ENCODE measurements at regions not wholly inside any gene's neighbourhood (a gene's known extent, or its start where the extent isn't known, plus 50 kb on each side); places are given as distances from the start of the nearest gene placed in this dataset.

DNA sequence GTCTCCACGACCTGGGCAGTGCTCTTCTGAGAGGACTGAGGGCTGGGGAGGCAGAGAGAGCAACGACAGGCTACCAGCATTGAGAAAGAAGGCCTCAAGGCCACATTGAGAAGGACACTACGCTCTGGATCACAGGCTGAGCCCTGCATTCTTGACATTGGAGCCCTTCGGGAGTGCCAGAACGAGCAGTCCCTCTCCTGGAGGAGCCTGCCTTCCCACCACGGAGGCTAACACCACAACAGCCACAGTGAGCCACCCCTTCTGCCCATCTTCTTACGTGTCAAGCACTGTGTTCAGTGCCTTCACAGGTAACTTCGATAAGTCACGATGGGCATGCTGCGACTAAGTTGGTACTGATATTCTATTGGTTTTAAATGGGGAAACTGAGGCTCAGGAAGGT, 267.8 kb downstream of the RPS24 start:
- DNase-seq: no peak

DNA sequence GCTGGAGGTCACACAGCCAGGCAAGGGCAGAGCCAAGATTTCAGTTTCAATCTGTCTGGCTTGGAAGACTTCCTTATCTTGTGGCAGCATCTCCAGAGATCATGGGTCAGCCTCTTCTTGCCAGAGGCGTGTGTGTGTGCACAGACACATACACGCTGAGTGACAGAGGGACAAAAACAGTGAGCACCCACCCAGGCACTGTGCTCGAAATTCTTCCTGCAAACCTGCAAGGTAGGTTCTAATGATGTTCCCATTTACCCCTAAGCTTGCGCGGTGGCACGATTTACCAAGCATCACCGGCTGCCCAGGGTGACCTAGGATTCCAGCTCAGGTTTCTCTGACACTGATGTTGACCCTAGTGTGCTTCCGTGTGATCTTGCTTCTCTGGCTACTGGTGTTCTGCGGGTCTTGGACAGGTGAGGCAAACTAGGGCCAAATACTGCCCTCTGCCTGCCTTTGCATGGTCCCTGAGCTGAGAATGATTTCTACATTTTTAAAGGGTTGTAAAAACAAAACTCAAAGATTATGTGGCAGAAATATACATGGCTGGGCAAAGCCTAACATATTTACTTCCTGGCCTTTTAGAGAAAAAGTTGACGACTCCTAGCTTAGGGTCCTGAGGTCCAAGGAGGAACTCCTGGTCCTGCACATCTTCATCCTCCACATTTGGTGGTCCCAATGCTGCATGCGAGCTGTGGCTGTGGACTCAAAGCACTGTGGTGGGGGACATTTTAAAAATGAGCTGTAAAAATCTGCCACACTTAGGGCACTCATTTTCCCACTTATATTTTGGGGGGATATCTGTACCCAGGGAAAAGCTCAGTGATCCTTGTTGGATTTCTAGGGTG, 268.5 kb downstream of the RPS24 start:
- no peak for DNase-seq

DNA sequence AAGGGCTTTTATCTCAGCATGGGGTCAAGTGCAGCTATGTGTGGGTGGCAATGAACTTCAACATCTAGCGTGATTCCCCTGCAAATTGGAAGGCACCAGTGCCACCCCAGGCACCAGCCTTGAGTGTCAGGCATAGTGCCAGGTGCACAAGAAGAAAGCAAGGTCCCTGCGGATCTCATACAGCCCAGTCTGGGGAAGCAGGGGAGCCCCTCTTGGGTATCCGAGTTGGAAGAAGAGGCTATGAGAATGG, 269.0 kb downstream of the RPS24 start:
- no peak for DNase-seq

DNA sequence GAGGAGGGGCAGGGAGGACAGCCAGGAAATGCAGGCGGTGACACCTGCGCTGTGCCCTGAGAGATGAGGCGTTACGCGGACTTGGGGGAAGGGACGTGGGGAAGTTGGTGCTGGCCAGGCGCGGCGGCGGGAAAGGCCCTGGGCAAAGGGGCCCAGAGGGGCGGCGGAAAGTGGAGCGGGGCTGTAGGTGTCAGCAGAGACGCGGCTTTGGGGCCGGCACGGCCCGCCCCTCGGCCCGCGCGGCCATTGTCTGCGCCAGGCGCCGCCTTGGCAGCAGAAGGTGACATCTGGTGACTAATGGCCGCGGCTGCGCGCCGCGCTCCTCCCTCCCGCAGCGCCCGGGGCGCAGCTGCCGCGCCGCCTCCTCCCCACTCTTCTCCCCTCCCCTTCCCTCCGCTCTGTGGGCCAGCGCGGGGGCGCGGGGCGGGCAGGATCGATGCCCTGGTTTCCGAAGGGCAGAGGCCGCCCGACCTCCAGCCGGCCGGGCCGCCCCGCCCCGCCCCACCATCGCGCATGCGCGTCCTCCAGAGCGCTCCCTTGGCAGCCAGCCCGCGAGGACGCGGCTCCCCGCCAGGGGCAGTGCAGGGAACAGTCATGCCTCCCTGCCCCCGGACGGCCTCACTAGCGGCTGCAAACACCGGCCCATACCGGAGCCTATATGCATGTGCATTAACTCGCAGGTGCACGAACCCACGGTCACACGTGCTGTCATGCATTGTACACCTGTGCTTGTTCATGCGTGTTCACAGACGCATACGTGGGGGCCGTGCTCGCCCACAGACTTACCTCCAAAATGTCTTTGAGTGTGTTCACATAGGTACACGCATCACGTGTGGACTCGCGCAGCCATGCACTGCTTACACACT, 269.6 kb downstream of the RPS24 start:
- DNase-seq: peak; percentile 40

DNA sequence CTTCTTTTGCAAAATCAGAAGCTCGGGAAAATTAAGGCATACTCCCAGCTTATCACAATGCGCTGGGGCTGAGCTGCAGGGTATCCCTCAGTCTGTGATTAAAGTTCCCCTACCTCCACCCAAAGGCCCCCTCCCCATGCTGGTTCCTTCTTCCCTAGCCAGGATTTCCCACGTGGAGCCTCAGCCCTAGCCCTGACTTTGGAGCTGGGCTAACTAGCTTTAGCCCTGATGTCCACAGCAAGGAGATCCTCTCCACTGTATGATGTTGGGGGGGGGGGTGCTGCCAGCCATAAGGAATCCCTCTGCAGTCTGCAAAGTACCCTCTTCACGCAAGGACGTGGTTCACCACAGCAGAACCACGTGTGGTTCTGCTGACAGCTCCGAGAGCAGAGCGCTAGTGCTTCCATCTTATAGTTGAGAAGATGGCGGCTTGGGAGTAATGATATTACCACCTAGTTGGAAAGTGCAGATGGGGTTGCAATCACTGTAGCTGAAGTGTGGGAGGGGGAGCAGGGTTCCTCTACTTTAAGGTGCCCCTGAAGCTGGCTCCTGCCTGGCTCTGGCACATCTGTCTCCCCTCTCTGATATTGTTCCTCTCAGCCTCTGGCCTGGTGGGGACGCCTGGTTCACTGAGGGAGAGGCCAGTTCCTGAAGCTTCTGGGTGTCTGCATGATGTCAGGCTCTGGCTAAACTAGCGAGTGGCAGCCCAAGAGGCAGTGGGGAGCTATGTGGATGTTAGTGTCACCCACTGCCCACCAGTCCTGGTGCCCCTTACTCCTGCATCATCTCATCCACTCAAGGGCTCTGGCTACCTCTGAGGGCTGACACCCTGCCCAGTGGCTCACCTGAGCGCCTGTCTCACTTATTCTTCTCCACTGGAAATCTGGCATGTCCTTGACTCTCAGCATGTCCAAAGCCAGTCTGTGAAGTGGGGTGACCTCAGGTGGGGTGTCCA, 270.7 kb downstream of the RPS24 start:
- no peak for DNase-seq

DNA sequence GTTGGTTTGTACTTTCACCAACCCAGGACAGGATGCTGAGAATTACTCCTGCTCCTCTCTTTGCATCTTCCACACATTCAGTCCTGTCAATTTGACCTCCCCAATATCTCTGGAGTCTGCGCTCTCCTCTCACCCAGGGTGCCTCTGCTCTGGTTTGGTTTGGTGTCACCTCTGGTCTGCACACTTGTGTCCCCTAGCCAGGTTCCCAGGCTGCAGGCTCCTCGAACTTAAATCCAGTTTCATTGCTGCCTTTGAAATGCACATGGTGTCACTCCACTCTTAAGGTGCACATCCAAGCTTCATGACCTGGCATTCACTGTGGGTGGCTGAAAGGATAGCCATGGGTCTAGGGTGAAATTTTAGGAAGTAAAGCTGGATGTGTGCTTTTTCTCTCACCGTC, 271.6 kb downstream of the RPS24 start:
- DNase-seq: no peak

DNA sequence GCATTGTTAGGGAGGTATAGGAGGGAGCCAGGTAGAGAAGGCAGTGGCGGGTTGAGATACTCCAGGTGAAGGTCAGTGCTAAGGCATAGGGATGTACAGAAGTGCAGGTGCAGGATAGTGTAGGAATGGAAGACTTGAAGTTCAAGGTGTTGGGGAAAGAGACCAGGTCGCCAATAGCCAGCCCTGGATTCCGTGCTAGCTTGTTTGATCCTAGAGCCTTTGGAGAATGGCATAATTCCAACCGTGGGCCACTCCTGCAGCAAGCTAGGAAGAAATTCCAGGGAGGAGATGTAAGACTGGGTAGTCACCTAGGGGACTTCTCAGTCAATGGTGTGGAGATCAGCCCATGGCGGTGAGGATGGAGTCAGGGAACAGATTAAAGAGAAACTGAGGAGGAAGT, 272.7 kb downstream of the RPS24 start:
- DNase-seq: no peak

DNA sequence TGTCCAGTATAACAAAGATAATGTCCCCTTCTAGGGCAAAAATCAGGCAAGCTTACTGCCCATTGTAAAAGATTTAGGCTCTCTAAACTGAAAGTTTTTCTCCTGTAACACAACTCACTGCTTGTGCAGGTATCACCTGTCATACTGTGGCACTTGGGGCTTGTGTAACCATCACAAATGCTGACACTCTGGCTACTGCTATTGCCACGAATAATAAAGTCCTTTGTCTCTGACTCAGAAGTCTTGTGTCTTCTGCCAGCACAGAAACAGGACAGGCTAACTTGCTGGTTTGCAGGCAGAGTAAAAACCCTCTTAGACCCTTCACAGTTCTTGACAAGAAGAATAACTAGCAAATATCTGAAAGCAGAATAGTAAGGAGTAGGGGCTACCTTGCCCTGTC, 273.9 kb downstream of the RPS24 start:
- no peak for DNase-seq

DNA sequence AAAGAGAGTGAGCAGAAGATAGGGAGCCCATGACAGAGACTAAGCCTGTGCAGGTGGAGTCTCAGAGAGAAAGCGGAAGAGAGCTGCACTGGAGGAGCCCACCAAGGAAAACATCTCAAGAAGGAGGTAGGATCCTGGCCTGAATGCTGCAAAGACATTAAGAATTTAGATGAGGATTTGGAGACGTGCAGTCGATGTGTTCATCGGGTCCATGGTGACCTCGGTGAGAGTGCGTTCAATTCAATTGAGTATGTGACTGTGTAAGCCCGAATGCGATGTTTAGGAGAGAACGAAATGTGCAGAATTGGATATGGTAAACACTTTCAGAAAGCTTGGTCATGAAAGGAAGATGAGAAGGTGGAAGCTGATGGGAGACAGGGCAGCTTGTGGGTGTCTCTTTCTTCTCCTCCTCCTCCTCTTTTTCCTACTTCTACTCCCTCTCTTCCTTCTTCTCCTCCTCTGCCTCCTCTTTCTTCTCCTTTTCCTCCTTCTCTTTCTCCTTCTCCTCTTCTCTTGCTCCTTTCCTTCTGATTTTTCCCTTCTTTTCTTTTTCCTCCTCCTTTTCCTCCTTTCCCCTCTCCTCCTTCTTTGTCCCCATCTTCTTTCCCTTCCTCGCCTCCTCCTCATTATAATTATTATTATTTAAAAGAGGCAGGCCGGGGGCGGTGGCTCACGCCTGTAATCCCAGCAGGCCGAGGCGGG, 276.0 kb downstream of the RPS24 start:
- DNase-seq: no peak

DNA sequence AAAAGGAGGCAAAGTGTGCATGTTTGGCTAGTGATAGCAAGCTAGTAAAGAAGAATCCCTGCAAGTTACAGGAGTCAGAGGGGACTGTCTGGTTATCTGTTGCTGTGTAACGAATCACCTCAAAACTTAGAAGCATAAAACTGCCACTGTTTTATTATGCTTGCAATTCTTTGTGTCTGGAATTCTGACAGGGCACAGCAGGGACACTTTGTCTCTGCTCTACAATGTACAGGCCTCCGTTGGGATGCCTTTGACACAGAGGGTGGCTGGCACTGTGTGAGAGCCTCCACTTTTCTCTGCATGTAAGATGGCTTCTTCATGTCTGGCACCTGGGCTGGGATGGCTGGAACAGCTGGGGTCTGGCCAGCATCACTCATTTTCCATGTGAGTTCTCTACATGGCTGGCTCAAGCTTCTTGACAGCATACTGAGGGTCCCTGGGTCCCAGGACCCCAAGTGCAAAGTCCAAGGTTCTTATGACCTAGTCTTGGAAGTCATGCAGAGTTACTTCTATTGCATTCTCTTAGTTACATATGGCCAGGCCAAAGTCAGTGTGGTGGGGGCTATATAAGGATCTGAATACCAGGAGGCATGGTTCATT, 276.9 kb downstream of the RPS24 start:
- no peak for DNase-seq

DNA sequence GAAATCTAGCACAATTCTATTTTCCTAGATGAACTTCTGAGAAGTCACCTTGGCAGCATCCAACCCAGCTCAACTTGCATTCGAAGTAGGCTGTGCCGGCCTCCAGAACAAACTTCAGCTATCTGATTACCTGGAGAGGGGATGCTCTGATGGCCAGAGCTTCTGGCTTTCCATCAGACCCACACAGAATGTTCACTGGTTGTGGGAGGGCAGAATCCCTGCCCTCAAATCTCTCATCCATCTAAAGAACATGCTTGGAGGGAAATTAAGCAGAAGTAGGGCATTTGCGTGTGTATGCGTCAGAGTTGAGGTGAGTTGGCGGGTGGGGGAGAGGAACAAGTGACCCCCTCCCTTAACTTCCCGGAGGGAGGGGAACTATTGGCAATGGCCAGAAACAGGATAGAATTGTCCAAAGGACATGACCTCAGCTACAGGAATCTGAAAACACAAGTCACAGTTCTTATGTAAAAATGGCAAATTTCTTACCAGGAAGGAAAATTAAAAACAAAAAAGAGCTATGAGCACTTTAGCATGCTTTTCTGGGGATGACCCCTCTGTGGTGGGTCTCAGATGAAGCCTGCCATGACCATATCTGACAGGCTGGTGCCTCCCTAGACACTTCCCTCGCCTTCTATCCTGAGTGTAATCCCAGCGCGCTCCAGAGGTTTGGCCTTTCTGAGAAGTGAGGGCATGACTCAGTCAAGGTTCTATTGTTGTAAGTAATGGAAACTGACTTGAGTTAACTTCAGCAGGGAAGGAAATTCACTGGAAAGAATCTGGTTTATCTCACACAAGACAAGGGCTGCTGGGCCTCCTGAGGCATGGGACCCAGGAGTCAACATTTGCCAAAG, 278.8 kb downstream of the RPS24 start:
- no peak for DNase-seq

DNA sequence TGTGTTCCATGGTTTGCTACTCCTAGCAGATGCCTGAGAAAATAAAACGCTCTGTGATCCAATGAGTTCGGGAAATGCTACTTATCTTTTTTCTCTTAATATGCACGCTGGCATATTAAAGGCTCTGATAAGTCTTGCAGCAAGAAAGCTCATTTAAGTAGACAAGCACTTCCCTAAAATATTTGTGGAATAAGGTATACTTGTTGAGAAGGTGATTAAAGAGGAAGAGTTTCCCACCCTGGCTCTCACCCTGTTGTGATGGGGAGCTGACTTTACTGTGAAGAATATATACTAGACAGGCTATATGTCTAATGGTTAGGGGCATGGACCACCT, 279.4 kb downstream of the RPS24 start:
- no peak for DNase-seq

DNA sequence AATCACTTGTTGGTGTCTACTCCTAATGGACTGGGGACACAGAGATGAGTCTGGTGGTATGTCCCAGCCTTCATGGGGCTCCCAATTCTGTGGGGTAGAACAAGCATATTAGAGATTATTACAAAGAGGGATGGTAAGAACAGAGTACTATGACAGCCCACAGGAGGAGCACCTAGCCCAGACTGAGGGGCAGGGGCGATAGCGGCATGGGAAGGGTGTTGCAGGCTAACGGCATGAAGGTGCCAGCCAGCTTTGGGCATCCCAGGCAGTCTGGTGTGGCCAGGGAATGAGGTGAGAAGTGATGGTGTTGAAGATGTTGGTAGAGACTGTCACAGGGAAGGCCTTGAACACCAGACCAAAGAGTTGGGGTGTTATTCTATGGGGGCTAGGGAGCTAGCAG, 280.0 kb downstream of the RPS24 start:
- DNase-seq: no peak

DNA sequence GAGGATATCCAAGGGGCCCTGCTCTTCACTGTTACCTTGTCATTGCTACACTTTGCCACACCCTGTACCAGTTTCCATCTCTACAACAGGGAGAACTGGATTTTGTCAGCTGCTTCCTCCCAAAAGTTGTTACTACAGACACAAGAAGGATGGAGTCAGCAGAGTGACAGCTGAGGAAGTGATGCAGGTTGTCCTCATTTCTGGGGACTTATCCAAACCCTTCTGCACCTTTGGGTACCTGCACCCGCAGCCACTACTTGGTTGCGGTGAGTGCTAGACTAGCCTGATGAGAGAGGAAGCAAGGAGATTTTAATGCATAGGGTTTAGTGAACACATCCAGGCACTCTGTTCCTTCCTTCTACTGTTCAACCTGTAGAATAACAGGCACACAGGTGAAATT, 281.0 kb downstream of the RPS24 start:
- no peak for DNase-seq

DNA sequence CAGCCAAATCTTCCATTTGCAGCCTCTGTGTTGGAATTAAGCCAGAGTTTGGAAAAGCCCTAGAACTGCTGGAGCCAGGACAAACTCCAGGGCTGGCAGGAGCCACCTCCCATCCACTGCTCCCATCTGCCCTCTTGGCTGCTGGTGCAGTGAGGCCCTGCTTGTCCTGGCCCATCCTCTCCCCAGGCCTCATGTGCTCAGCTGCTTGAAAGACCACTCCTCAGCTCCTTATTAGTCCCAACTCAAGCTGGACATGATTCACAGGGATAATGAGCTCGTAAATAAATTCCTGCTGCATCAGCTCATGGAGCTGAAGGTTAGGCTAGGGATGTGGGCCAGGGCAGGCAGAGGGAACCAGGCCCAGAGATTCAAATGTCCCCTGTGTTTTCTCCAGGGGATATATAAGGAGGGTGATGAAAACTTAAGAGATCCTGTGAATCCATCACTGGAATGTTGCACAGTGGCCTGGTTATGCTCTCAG, 282.8 kb downstream of the RPS24 start:
- DNase-seq: no peak

DNA sequence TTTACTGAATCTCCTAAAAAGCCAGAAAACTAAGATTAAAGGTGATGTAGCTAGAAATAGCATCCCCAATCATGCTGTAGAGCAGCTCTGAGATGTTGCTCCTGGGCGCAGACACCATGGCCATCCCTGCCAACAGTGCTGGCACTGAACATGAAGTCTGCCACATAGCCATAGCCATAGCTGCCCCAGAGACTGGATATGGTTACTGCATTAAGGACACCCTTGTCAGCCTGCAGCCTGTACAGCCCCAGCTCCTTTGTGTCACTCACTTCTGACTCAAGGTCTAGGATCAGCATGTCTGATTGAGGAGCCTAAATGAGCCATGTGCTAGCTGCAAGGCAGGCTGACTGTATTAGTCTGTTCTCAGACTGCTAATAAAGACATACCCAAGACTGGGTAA, 284.6 kb downstream of the RPS24 start:
- no peak for DNase-seq

DNA sequence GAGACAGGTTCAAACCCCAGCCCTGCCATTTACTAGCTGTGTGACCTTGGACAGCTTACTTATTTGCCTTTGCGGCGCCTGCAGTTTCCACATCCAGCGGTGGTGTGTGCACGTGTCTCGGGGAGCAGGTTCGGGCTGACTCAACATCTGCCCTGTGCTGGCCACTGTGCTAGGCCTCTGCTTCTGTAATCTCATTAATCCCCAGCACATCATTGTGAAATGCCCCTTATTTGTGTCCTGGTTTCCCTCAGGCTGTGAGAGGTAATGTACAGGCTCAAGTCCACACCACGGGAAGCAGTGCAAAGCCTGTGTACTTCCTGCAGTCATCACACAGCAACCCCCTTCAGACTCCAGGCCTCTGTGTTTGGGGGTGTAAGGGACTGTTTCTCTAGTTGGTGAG, 285.7 kb downstream of the RPS24 start:
- no peak for DNase-seq

DNA sequence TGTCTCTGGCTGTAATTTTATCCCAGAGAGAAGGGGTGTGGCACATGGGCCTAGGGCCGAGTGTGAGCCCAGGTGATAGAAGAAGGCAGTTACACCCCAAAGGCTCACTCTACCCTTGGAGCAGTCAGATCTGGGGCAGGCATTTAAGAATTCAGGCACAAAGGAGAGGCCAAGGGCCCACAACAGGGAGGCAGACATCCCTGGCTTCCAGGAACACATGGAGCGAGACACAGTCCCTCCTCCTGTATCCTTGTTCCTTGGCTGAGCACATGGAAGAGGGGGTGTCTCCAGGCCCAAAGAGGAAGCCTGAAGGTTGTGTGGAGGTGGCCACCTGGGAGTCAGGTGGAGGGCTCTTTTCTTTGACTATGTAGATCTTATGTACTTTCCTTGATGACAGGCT, 286.2 kb downstream of the RPS24 start:
- no peak for DNase-seq

DNA sequence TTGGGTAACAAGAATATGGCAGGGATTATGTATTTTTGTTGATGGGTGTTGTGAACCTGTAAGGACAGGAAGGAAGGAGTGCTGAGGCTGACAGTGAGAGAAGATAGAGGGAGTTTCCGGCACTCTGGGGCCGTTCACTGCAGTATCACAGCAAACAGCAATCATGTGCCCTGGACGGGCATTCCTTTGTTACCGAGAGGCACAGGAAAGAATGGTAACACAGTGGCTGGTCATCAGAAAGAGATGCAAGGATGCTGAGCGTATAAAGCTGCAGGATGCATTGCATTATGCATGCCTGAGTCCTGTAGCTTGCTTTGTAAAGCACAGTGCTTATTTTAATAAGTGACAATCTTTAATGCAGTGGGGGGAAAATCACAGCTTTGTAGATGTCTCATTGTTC, 286.8 kb downstream of the RPS24 start:
- no peak for DNase-seq

DNA sequence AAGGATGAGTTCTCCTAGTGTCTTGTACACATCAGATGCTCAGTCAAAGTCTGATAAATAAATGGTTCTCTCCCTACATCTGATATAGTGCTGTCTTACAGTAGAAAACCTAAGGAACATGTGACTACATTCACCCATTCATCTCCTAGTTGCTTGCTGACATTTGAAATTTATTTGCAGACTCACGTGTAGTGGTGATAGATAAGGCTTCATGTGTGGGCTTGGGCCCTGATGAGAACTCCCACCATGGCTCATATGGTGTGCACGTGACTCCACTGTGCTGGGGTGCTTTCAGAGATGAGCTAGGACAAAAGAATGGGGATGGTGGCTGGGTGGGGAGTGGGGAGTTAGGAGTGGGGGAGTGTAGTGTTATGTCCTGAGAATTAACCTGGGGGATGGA, 287.3 kb downstream of the RPS24 start:
- no peak for DNase-seq

DNA sequence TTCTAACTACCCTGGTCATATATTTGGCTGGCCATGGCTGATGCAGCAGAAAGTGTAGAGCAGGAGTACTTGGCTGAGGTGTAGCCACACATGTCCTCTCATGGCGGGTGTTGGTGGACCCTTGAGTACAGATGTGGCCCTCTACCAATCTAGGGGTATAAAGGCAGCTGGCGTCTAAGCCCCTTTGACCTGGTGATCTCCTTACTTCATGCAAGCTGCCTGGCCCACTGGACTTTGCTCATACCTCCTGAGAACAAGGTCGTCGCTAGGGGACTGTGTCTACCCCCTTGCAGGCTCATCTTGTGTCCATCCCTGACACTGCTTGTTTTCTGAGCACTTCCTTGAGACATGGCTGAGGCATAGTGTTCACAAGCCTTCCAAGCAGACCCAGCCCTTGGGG, 287.8 kb downstream of the RPS24 start:
- DNase-seq: no peak

Measured in NCI-H524 treated with DMSO at 0.1 percent for 48 hours (cell line).